Astrocyte of the cerebellum (primary cell): ENCODE measurements at regions not wholly inside any gene's neighbourhood (a gene's known extent, or its start where the extent isn't known, plus 50 kb on each side); places are given as distances from the start of the nearest gene placed in this dataset.
"Not testable (repeated sequence)": the region's sequence is repeated elsewhere in the genome, so short reads cannot be mapped to it uniquely, and the experiment has no call there.

Experiments
- DNase-seq: peaks from one replicate; pipeline ENCODE4 v3.0.0-alpha.2; 2011; ENCODE audit warnings: low read depth
- H3K4me3 ChIP-seq: 2 replicates; pipeline ENCODE4 v1.5.1; 2011; ENCODE audit warnings: mild to moderate bottlenecking, low read depth, low read length, moderate library complexity
- in situ Hi-C: cut with HindIII; loops from 2 replicates; pipeline ENCODE4 v1.10.0; 2017; ENCODE audit warnings: low sequenced_read_pairs
- TF ChIP-seq, protein P1 (sequence below): IDR thresholded peaks from 2 replicates; pipeline ENCODE4 v1.5.1; 2012; ENCODE audit warnings: low read length, low read depth, moderate library complexity, mild to moderate bottlenecking; ENCODE audit errors: missing control alignments

DNA sequence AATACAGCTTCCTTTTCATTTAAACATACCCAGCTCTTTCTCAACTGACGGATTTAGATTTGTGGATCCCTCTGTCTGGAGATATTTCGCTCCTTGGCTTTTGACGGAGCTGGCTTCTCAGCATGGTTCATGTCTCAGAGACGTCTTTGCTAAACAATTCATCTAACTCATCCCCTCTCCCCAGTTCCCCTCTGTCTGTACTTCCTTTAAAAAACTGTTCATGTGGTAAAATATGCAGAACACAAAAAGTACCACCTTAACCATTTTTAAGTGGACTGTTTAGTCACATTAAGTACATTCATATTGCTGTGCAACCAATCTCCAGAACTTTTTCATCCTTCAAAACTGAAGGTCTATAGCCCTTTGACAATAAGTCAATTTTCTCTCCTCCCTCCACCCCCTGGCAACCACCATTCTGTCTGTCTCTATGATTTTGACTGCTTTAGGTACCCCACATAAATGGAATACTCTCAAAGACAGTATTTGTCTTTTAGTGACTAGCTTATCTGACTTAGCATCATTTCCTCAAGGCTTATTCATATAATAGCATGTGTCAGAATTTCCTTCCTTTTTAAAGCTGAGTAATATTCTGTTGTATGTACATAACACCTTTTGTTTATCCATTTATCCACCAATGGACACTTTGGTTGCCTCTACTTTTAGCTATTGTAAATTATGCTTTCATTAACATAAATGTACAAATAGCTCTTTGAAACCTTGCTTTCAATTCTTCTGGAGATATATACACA lies 399.8 kb upstream of the SOX5 start:
- H3K4me3 ChIP-seq, result no peak overlapping the region
- DNase-seq, result no peak
- in situ Hi-C loops, result no loop called here
- TF ChIP-seq, protein P1, sequence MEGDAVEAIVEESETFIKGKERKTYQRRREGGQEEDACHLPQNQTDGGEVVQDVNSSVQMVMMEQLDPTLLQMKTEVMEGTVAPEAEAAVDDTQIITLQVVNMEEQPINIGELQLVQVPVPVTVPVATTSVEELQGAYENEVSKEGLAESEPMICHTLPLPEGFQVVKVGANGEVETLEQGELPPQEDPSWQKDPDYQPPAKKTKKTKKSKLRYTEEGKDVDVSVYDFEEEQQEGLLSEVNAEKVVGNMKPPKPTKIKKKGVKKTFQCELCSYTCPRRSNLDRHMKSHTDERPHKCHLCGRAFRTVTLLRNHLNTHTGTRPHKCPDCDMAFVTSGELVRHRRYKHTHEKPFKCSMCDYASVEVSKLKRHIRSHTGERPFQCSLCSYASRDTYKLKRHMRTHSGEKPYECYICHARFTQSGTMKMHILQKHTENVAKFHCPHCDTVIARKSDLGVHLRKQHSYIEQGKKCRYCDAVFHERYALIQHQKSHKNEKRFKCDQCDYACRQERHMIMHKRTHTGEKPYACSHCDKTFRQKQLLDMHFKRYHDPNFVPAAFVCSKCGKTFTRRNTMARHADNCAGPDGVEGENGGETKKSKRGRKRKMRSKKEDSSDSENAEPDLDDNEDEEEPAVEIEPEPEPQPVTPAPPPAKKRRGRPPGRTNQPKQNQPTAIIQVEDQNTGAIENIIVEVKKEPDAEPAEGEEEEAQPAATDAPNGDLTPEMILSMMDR, result no peak

DNA sequence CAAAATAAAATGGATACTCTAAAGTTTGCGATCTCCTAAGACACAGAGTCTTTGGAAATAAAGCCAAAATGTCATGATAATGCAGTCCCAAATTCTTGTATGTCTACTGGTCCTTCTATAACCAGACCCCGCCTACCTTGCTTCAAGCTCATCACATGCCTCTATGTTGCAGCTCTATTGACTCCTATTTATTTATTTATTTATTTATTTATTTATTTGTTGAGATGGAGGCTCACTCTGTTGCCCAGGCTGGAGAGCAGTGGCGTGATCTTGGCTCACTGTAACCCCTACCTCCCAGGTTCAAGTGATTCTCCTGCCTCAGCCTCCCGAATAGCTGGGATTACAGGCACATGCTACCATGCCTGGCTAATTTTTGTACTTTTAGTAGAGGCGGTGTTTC lies 398.7 kb upstream of the SOX5 start:
- in situ Hi-C loops, H3K4me3 ChIP-seq, DNase-seq: not testable (repeated sequence)

DNA sequence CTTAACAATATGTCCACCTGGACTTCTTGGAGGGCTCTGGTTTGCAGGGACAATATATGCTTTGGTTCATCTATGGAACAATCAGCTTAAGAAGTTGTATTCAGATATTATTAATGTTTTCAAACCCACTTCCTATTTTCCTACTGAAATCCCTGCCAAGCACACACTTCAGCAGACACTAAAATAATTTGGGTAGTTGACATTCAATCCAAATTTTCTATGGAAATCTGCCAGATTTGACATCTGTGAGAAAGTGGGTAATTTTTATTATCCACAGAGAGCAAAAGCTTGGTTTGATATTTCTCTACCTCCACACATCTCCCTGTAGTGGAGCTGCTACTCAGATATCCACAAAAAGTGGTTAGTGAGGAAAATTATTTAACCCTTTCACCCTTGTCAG lies 378.8 kb upstream of the SOX5 start:
- TF ChIP-seq, protein P1, result no peak
- H3K4me3 ChIP-seq, result no peak overlapping the region
- in situ Hi-C loops, result no loop called here
- no peak for DNase-seq

DNA sequence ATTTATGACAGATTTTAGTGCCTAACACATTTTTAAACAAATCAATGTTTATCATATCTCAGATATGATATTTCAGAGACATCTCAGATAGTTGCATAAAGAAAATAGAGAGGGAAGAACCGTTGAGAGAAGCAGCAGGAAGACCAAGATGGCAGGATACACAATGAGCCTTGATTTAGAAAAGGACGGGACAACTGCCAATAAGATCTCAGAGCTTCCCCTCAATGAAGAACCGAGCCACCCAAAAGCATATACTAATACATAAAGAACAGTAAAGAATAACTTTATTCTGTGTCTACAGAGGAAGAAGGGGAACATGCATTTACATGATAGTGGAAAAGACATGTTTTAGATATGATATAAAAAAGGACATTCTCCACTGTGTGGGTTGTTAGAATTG lies 375.9 kb upstream of the SOX5 start:
- TF ChIP-seq, protein P1, result no peak
- no peak overlapping the region for H3K4me3 ChIP-seq
- in situ Hi-C loops, result no loop called here
- DNase-seq, result no peak

DNA sequence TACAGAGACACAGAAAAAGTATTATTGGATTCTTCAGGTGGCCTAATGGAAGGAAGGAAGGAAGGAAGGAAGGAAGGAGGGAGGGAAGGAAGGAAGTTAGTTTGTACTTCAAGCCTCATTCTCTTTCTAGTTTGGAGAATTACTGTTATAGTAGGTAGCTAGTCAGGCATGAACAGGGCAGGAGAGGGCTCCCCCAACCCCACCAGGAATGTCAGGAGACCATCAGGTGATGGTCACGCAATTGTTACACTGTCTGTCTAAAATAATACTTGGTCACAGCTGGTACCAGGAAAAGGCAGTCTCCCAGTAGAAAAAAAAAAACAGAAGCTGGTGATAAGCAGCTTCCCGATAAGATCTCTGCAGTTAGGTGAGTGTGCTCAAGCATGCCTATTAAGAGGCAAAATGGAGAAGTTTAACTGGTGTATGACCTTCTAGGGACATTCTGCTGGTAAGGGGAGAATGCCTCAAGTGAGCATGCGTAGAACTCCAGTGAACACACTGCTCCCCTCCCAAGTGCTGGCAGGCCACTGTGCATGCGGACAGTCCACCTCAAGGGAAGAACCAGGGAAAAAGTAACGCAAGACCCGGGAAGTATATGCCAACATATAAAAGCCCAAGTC lies 358.4 kb upstream of the SOX5 start:
- H3K4me3 ChIP-seq, result no peak overlapping the region
- in situ Hi-C loops, result no loop called here
- no peak for DNase-seq
- TF ChIP-seq, protein P1, result no peak

DNA sequence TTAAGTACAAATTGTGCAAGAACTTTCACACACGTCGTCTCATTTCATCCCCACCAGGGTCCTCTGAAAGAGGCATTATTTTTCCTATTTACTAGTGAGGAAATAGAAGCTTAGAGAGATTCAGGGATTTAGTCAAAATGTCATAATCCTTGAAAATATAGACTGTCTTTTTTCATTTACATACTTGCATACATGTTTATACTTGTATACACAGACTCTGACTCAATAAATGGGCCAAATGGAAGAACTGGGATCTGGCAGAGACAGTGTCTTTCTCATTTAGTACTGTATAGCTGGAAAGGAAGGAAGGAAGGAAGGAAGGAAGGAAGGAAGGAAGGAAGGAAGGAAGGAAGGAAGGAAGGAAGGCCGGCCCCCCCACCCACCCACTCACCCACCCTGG lies 357.7 kb upstream of the SOX5 start:
- TF ChIP-seq, protein P1, result no peak
- no peak for DNase-seq
- in situ Hi-C loops, result no loop called here
- H3K4me3 ChIP-seq, result no peak overlapping the region

DNA sequence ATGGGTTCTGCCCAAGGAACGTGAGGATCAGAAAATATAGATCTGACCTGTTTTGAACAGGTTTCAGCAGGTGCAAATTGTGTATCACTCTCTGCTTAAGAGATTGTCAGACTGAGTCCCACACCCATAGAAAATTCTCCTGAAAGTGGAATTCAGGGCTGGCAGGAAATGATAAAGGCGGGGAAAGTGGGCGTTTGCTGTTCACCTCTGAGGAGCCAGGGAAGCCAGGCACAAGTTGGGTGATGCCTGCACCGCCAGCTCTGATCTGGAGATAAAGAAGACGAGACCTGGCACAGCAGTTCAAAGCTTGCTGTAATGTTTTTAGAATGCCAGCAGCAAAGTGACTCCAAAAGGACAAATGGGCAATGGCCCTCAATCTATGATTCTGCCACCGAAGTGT lies 356.5 kb upstream of the SOX5 start:
- TF ChIP-seq, protein P1, result no peak
- in situ Hi-C loops, result no loop called here
- no peak for DNase-seq
- H3K4me3 ChIP-seq, result no peak overlapping the region
